ENCODE measurements at regions not wholly inside any gene's neighbourhood (a gene's known extent, or its start where the extent isn't known, plus 50 kb on each side); places are given as distances from the start of the nearest gene placed in this dataset.

DNA sequence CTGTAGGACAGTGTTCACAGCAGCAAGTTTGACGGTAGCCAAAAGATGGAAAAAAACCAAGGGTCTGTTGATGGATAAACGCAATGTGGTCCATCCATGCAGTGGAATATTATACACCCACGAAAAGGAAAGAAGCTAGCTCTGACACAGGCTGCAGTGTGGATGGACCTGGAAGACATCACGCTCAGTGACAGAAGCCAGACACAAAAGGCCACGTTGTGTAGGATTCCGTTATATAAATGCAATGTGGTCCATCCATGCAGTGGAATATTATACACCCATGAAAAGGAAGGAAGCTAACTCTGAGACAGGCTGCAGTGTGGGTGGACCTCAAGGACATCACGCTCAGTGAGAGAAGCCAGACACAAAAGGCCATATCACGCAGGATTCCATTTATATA, 105.5 kb upstream of the SHOX start:
- no peaks in the 10 kb centered on the region for H3K36me3 Mint-ChIP-seq
- Histone ChIP-seq H4K20me1 (ENCODE audit: low read depth) (no peaks in the 10 kb centered on the region), H3K4me2 (no peak overlapping the region), H3K4me3 (no peak overlapping the region), H3F3A (ENCODE audit: low read depth) (peaks cover 7% of the 10 kb centered on the region), H2AFZ (replicated peaks) (no peak overlapping the region), H3K9ac (no peak overlapping the region), H3K27me3 (peaks cover 12% of the 10 kb centered on the region), H3K79me2 (ENCODE audit: low read depth) (no peaks in the 10 kb centered on the region), H3K4me1 (no peaks in the 10 kb centered on the region), H3K36me3 (no peaks in the 10 kb centered on the region), H3K27ac (no peak overlapping the region), H3K9me3 (ENCODE audit: low read depth) (no peaks in the 10 kb centered on the region)
- no peak overlapping the region for H3K27ac Mint-ChIP-seq
- peaks cover 2% of the 10 kb centered on the region for H3K9me3 Mint-ChIP-seq
- TF ChIP-seq, protein P1, sequence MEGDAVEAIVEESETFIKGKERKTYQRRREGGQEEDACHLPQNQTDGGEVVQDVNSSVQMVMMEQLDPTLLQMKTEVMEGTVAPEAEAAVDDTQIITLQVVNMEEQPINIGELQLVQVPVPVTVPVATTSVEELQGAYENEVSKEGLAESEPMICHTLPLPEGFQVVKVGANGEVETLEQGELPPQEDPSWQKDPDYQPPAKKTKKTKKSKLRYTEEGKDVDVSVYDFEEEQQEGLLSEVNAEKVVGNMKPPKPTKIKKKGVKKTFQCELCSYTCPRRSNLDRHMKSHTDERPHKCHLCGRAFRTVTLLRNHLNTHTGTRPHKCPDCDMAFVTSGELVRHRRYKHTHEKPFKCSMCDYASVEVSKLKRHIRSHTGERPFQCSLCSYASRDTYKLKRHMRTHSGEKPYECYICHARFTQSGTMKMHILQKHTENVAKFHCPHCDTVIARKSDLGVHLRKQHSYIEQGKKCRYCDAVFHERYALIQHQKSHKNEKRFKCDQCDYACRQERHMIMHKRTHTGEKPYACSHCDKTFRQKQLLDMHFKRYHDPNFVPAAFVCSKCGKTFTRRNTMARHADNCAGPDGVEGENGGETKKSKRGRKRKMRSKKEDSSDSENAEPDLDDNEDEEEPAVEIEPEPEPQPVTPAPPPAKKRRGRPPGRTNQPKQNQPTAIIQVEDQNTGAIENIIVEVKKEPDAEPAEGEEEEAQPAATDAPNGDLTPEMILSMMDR (IDR thresholded peaks at IDR 0.05), result no peak
- no peak for TF ChIP-seq EZH2 (IDR thresholded peaks at IDR 0.05)
- no peak for TF ChIP-seq EZH2phosphoT487 (IDR thresholded peaks at IDR 0.05)
- no peaks in the 10 kb centered on the region for H3K4me1 Mint-ChIP-seq
- H3K4me3 Mint-ChIP-seq, result no peak overlapping the region
- peaks cover 18% of the 10 kb centered on the region for H3K27me3 Mint-ChIP-seq (ENCODE audit: insufficient read depth, low read depth)
- no peak for DNase-seq (ENCODE audit: low spot score)

DNA sequence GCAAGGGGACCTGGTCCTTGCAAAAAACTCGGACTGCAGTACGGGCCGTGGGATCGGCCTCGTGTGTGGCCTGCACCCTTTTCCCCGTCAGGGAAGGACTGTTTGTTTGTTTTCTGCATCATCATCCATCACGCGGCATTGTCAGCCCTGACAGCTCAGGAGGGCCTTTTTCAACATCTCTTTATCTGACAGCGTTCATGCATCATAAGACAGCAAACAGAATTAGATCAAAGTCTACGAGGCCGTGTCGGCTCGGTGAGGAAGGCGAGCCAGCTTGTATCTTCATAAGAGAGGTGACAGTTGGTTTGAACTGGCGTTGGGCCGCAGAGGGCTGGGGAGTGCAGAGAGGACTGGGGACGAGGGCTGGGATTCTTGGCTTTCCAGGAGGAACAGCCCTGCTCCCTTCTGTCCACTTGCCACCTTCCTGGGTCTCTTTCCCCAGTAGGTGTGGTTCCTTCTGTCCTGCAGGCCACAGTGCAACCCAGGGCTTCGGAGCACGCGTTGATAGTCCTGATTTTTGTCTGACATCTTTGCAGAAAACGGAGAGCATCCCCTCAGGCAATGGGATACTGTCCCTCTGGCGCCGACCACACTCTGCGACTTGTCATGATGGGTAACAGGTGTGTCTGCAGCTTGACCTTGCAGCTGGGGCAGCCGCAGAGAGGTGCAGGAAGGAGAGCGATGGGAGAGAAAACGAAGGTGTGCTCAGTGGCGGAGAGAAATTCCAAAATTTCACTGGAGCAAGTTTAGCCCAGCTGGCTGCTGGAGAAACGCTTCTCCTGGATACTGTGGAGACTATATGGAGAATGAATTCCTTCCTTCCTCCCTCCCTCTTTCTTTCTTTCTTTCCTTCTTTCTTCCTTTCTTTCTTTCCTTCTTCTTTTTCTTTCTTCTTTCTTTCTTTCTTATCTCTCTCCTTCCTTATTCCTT, 104.0 kb upstream of the SHOX start:
- H3K4me1 ChIP-seq, result peaks cover 2% of the 10 kb centered on the region
- no peak overlapping the region for H3K27ac Mint-ChIP-seq
- H3K27me3 Mint-ChIP-seq (ENCODE audit: insufficient read depth, low read depth), result peaks cover 24% of the 10 kb centered on the region
- no peak for DNase-seq (ENCODE audit: low spot score)
- no peaks in the 10 kb centered on the region for H3K4me1 Mint-ChIP-seq
- peaks cover 19% of the 10 kb centered on the region for H3F3A ChIP-seq (ENCODE audit: low read depth)
- peaks cover 2% of the 10 kb centered on the region for H3K9me3 Mint-ChIP-seq
- H4K20me1 ChIP-seq (ENCODE audit: low read depth), result no peaks in the 10 kb centered on the region
- H3K9me3 ChIP-seq (ENCODE audit: low read depth), result no peaks in the 10 kb centered on the region
- H3K36me3 Mint-ChIP-seq, result no peaks in the 10 kb centered on the region
- H3K36me3 ChIP-seq, result no peaks in the 10 kb centered on the region
- H3K27me3 ChIP-seq, result peaks cover 17% of the 10 kb centered on the region
- no peak overlapping the region for H3K27ac ChIP-seq
- no peaks in the 10 kb centered on the region for H3K79me2 ChIP-seq (ENCODE audit: low read depth)
- no peak overlapping the region for H3K4me2 ChIP-seq
- H2AFZ ChIP-seq (replicated peaks), result peak overlapping the region; percentile 9
- TF ChIP-seq EZH2 (IDR thresholded peaks at IDR 0.05), result no peak
- no peak for TF ChIP-seq EZH2phosphoT487 (IDR thresholded peaks at IDR 0.05)
- TF ChIP-seq, protein P1 (IDR thresholded peaks at IDR 0.05), result no peak
- H3K4me3 ChIP-seq, result no peak overlapping the region
- H3K4me3 Mint-ChIP-seq, result no peak overlapping the region
- no peak overlapping the region for H3K9ac ChIP-seq

GRCh38 chrX:530726-531610, 99.6 kb upstream of the SHOX start:
- H3F3A ChIP-seq (ENCODE audit: low read depth), result peaks cover 19% of the 10 kb centered on the region
- Mint-ChIP-seq H3K36me3 (no peaks in the 10 kb centered on the region), H3K27ac (peak overlapping the region; percentile 10), H3K9me3 (no peaks in the 10 kb centered on the region), H3K27me3 (ENCODE audit: insufficient read depth, low read depth) (peaks cover 25% of the 10 kb centered on the region), H3K4me1 (no peaks in the 10 kb centered on the region), H3K4me3 (no peak overlapping the region)
- peak overlapping the region; percentile 63 for H2AFZ ChIP-seq (replicated peaks)
- H3K9ac ChIP-seq, result no peak overlapping the region
- no peak overlapping the region for H3K27ac ChIP-seq
- H3K79me2 ChIP-seq (ENCODE audit: low read depth), result no peaks in the 10 kb centered on the region
- H3K9me3 ChIP-seq (ENCODE audit: low read depth), result peaks cover 3% of the 10 kb centered on the region
- H3K4me1 ChIP-seq, result peaks cover 3% of the 10 kb centered on the region
- no peaks in the 10 kb centered on the region for H3K36me3 ChIP-seq
- peak overlapping the region; percentile 43 for H3K4me2 ChIP-seq
- no peaks in the 10 kb centered on the region for H4K20me1 ChIP-seq (ENCODE audit: low read depth)
- H3K27me3 ChIP-seq, result peaks cover 21% of the 10 kb centered on the region
- DNase-seq (ENCODE audit: low spot score), result no peak
- H3K4me3 ChIP-seq, result no peak overlapping the region
- TF ChIP-seq, protein P1 (IDR thresholded peaks at IDR 0.05), result no peak
- TF ChIP-seq EZH2phosphoT487 (IDR thresholded peaks at IDR 0.05) (no peak), EZH2 (IDR thresholded peaks at IDR 0.05) (no peak)

Data from neural progenitor cell (in vitro differentiated cells).